Left ventricle myocardium inferior (tissue), 1 donor: ENCODE measurements at regions not wholly inside any gene's neighbourhood (a gene's known extent, or its start where the extent isn't known, plus 50 kb on each side); places are given as distances from the start of the nearest gene placed in this dataset.
"Not testable (repeated sequence)": the region's sequence is repeated elsewhere in the genome, so short reads cannot be mapped to it uniquely, and the experiment has no call there.

Experiments
- DNase-seq: peaks from one replicate; pipeline ENCODE4 v3.0.0-alpha.2; 2020
- H3K27ac ChIP-seq: fragments of 200-600 bp; replicated peaks from 2 replicates; pipeline ENCODE4 v1.8.0; 2021
- H3K27me3 ChIP-seq: fragments of 200-600 bp; 2 replicates; pipeline ENCODE4 v1.8.0; 2021; ENCODE audit warnings: low read depth
- H3K36me3 ChIP-seq: fragments of 200-600 bp; 2 replicates; pipeline ENCODE4 v1.8.0; 2021
- H3K4me1 ChIP-seq: fragments of 200-600 bp; 2 replicates; pipeline ENCODE4 v1.8.0; 2021
- H3K4me3 ChIP-seq: fragments of 200-600 bp; 2 replicates; pipeline ENCODE4 v1.8.0; 2021; ENCODE audit warnings: mild to moderate bottlenecking, moderate library complexity
- H3K9me3 ChIP-seq: fragments of 200-600 bp; replicated peaks from 2 replicates; pipeline ENCODE4 v1.8.0; 2021
- intact Hi-C: fragments of 100-400 bp; cut with micrococcal nuclease; formaldehyde crosslinking; loops from one replicate; pipeline ENCODE4 v1.11.0; 2022
- TF ChIP-seq, protein P1 (sequence below): fragments of 200-600 bp; IDR thresholded peaks from 2 replicates; pipeline ENCODE4 v1.8.0; 2021; ENCODE audit warnings: antibody characterized with exemption, mild to moderate bottlenecking, borderline replicate concordance
- donor health status: DM: no; HTN: yes; CAD: no; lungs with severe emphysema.

- Histone ChIP-seq H3K36me3 (no peaks in the 10 kb centered on the region), H3K27ac (no peak overlapping the region), H3K4me3 (no peak overlapping the region), H3K4me1 (peaks cover 20% of the 10 kb centered on the region), H3K9me3 (no peaks in the 10 kb centered on the region), H3K27me3 (no peaks in the 10 kb centered on the region)
- intact Hi-C loops = no loop called here
- TF ChIP-seq, protein P1, sequence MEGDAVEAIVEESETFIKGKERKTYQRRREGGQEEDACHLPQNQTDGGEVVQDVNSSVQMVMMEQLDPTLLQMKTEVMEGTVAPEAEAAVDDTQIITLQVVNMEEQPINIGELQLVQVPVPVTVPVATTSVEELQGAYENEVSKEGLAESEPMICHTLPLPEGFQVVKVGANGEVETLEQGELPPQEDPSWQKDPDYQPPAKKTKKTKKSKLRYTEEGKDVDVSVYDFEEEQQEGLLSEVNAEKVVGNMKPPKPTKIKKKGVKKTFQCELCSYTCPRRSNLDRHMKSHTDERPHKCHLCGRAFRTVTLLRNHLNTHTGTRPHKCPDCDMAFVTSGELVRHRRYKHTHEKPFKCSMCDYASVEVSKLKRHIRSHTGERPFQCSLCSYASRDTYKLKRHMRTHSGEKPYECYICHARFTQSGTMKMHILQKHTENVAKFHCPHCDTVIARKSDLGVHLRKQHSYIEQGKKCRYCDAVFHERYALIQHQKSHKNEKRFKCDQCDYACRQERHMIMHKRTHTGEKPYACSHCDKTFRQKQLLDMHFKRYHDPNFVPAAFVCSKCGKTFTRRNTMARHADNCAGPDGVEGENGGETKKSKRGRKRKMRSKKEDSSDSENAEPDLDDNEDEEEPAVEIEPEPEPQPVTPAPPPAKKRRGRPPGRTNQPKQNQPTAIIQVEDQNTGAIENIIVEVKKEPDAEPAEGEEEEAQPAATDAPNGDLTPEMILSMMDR = no peak
- DNase-seq = no peak
Observed at GRCh38 chr6:134637282-134637681, 312.6 kb downstream of the ALDH8A1 start.

GRCh38 chr6:134636186-134636799 lies 313.6 kb downstream of the ALDH8A1 start:
- no peak overlapping the region for H3K27ac ChIP-seq
- H3K27me3 ChIP-seq = no peaks in the 10 kb centered on the region
- intact Hi-C loops = no loop called here
- no peaks in the 10 kb centered on the region for H3K36me3 ChIP-seq
- H3K4me1 ChIP-seq = peaks cover 12% of the 10 kb centered on the region
- H3K4me3 ChIP-seq = no peak overlapping the region
- H3K9me3 ChIP-seq = no peaks in the 10 kb centered on the region
- DNase-seq = no peak
- TF ChIP-seq, protein P1 = no peak

DNA sequence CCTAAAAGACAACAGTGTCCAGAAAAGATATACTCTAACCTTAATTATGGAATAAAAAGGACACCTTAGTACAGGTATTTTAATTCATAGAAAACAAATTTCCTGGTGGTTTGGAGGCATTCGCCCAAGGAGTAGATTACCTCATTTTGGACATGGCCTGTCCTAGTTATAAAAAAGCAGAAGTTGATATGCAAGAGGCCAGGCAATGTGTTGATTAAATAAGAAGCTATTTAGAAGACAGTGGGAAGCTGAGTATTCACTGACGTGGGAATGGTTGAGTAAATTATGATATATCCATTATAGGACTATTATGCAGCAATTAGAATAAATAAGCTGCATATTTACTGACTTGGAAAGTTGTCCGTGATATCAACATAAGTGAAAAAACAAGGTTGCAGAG lies 314.9 kb downstream of the ALDH8A1 start:
- intact Hi-C loops = no loop called here
- no peaks in the 10 kb centered on the region for H3K27me3 ChIP-seq
- TF ChIP-seq, protein P1 = no peak

GRCh38 chr6:134634466-134634865 lies 315.4 kb downstream of the ALDH8A1 start:
- no peak for DNase-seq
- Histone ChIP-seq H3K4me3 (no peak overlapping the region), H3K27ac (no peak overlapping the region), H3K4me1 (no peaks in the 10 kb centered on the region), H3K36me3 (no peaks in the 10 kb centered on the region), H3K9me3 (no peaks in the 10 kb centered on the region), H3K27me3 (no peaks in the 10 kb centered on the region)
- intact Hi-C loops = no loop called here
- TF ChIP-seq, protein P1 = no peak

More for the DNA sequence above, 314.9 kb downstream of the ALDH8A1 start:
- Histone ChIP-seq H3K36me3 (no peaks in the 10 kb centered on the region), H3K27ac (no peak overlapping the region), H3K9me3 (no peaks in the 10 kb centered on the region), H3K4me1 (no peaks in the 10 kb centered on the region), H3K4me3 (no peak overlapping the region)
- no peak for DNase-seq

DNA sequence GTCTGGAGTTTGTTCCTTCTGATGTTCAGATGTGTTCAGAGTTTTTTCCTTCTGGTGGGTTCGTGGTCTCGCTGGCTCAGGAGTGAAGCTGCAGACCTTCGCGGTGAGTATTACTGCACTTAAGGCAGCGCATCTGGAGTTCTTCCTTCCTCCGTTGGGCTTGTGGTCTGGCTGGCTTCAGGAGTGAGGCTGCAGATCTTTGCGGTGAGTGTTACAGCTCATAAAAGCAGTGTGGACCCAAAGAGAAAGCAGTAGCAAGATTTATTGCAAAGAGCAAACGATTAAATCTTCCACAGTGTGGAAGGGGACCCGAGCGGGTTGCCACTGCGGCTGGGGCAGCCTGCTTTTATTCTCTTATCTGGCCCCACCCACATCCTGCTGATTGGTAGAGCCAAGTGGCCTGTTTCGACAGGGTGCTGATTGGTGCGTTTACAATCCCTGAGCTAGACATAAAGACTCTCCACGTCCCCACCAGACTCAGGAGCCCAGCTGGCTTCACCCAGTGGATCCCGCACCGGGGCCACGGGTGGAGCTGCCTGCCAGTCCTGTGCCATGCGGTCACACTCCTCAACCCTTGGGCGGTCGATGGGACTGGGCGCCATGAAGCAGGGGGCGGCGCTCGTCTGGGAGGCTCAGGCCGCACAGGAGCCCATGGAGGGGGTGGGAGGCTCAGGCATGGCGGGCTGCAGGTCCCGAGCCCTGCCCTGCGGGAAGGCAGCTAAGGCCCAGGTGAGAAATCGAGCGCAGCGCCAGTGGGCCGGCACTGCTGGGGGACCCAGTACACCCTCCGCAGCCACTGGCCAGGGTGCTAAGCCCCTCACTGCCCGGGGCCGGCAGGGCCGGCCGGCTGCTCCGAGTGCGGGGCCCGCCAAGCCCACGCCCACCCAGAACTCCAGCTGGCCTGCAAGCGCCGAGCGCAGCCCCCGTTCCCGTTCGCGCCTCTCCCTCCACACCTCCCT lies 315.3 kb upstream of the SGK1 start:
- H3K4me3 ChIP-seq, intact Hi-C loops, H3K36me3 ChIP-seq, H3K4me1 ChIP-seq, H3K9me3 ChIP-seq, DNase-seq, H3K27ac ChIP-seq, H3K27me3 ChIP-seq: not testable (repeated sequence)

DNA sequence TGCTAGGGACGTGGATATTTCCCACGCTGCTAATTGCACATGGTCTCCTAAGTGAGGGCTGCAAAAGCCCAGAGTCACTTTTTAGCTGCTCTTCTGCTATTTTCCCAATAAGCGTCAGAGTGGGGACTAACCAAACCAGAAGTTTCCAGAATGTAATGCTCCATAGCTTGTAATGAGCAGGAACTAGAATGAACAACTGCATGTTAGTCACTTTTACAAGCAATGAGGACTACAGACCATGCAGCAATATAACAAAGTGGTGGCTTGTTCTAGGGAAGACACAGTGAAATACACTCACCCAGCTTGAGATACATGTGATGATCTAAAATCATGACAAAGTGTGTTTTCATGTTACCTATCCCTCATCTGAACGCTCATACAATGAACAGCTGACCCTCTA lies 314.1 kb upstream of the SGK1 start:
- no peaks in the 10 kb centered on the region for H3K9me3 ChIP-seq
- H3K4me1 ChIP-seq = no peaks in the 10 kb centered on the region
- H3K4me3 ChIP-seq = no peak overlapping the region
- no peaks in the 10 kb centered on the region for H3K27me3 ChIP-seq
- no peak for DNase-seq
- intact Hi-C loops = no loop called here
- TF ChIP-seq, protein P1 = no peak
- no peaks in the 10 kb centered on the region for H3K36me3 ChIP-seq
- H3K27ac ChIP-seq = no peak overlapping the region
